ENCODE measurements at regions not wholly inside any gene's neighbourhood (a gene's known extent, or its start where the extent isn't known, plus 50 kb on each side); places are given as distances from the start of the nearest gene placed in this dataset.
A peak's percentile ranks its signal among the peaks of the same experiment; 100 is the strongest.

DNA sequence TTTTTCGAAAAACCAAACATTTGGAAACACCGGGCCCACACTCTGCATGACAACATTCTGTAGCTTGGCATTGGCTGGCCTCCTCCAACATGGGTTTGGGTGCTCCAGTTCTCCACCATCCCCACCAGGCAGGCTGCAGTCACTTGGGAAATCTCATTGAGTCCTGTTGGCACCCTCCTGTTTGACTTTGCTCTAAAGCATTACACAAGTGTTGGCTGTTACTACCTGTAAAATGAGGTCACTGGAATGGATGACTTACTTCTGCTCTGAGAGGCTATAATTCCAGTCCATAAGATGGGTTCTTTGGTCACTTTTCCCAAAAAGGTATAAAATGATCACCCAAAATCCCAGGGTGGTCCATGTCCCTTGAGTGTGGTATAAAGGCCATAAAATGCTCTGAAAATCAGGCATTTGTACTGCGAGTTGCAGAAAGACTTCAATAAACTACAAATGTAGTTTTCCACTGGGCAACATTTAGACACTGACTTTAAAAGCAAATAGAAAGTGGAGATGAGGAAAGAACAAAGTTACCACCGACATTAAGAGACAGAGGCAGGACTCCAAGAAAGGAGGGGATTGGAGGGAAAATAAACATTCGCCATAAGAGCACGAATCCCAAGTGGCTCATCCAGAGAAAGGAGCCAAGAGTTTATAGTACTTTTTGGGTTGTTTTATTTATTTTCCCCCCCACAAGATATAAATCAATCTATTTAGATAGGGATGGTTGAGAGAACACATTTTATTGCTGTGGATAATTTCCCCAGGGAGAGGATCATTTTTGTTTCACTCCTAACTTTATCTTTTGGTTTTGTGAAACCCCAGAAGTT, 295.1 kb downstream of the TLE1 start:
- H3K27me3 ChIP-seq (ENCODE audit: insufficient read depth, poor library complexity, severe bottlenecking) = no peaks in the 10 kb centered on the region
- no peak overlapping the region for H3K4me3 ChIP-seq (ENCODE audit: severe bottlenecking)
- no peaks in the 10 kb centered on the region for H3K9me3 ChIP-seq (ENCODE audit: severe bottlenecking)
- TF ChIP-seq, protein P1, sequence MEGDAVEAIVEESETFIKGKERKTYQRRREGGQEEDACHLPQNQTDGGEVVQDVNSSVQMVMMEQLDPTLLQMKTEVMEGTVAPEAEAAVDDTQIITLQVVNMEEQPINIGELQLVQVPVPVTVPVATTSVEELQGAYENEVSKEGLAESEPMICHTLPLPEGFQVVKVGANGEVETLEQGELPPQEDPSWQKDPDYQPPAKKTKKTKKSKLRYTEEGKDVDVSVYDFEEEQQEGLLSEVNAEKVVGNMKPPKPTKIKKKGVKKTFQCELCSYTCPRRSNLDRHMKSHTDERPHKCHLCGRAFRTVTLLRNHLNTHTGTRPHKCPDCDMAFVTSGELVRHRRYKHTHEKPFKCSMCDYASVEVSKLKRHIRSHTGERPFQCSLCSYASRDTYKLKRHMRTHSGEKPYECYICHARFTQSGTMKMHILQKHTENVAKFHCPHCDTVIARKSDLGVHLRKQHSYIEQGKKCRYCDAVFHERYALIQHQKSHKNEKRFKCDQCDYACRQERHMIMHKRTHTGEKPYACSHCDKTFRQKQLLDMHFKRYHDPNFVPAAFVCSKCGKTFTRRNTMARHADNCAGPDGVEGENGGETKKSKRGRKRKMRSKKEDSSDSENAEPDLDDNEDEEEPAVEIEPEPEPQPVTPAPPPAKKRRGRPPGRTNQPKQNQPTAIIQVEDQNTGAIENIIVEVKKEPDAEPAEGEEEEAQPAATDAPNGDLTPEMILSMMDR (IDR thresholded peaks at IDR 0.05; ENCODE audit: poor library complexity, severe bottlenecking) = no peak
- DNase-seq (ENCODE audit: low spot score) (no peak), ATAC-seq (ENCODE audit: low read depth) (no peak)
- peaks cover 19% of the 10 kb centered on the region for H3K4me1 ChIP-seq (ENCODE audit: insufficient read depth, poor library complexity, severe bottlenecking)
- no peak overlapping the region for H3K27ac ChIP-seq (ENCODE audit: poor library complexity, severe bottlenecking)
- no peaks in the 10 kb centered on the region for H3K36me3 ChIP-seq (ENCODE audit: low read depth)

DNA sequence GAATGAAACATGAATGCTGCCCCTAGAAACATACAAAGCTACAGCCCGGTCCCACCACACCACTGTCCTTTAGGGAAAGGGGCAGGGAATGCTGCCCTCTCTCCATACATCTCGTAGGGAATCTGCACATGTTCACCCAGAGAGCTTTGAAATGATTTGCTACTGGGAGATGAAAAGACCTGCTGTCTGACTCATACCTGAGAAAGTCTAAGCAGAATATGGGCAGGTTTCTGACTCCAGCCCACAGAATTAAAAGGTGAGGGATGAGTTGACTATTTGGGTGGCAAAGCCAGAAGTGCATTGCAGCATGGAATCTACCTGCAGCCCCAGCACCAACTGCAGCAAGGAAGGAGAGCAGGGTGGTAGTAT, 297.9 kb downstream of the TLE1 start:
- peaks cover 29% of the 10 kb centered on the region for H3K4me1 ChIP-seq (ENCODE audit: insufficient read depth, poor library complexity, severe bottlenecking)
- DNase-seq (ENCODE audit: low spot score) = no peak
- no peaks in the 10 kb centered on the region for H3K27me3 ChIP-seq (ENCODE audit: insufficient read depth, poor library complexity, severe bottlenecking)
- no peak for ATAC-seq (ENCODE audit: low read depth)
- TF ChIP-seq, protein P1 (IDR thresholded peaks at IDR 0.05; ENCODE audit: poor library complexity, severe bottlenecking) = no peak
- H3K9me3 ChIP-seq (ENCODE audit: severe bottlenecking) = no peaks in the 10 kb centered on the region
- H3K36me3 ChIP-seq (ENCODE audit: low read depth) = no peaks in the 10 kb centered on the region
- no peak overlapping the region for H3K27ac ChIP-seq (ENCODE audit: poor library complexity, severe bottlenecking)
- H3K4me3 ChIP-seq (ENCODE audit: severe bottlenecking) = no peak overlapping the region

DNA sequence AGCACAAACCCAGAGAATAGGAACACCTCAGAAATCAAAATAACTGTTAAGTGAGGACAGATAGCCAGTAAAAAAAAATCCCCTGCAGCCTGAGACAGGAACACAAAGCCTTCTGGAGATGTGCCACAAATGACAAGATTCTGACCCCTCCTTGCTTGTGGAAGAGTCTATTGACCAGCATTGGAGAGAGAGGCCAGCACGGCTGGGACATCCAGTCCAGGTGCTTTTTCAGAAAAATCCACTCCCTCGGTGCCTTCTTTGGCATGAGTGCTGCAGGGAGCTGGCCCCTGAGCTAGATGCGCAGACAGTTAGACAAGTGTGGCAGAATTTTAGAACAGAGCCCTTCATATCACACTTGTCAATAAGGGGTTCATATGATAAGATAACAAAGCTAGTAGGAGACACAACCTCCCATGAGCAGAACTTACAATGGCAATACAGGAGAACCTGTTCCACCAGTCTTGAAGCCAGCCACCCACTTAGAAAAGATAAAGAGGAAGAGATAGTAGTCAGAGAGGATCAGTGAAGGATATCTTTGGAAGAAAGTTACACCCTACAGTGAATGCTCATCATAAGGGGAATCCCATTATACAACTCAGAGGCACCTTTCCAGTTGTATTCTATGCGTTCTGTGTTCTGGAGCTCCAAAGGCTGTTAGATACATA, 298.4 kb downstream of the TLE1 start:
- ATAC-seq (ENCODE audit: low read depth) (no peak), DNase-seq (ENCODE audit: low spot score) (no peak)
- Histone ChIP-seq H3K4me1 (ENCODE audit: insufficient read depth, poor library complexity, severe bottlenecking) (peaks cover 29% of the 10 kb centered on the region), H3K27ac (ENCODE audit: poor library complexity, severe bottlenecking) (peak overlapping the region; percentile 97), H3K9me3 (ENCODE audit: severe bottlenecking) (no peaks in the 10 kb centered on the region), H3K4me3 (ENCODE audit: severe bottlenecking) (no peak overlapping the region), H3K36me3 (ENCODE audit: low read depth) (no peaks in the 10 kb centered on the region), H3K27me3 (ENCODE audit: insufficient read depth, poor library complexity, severe bottlenecking) (no peaks in the 10 kb centered on the region)
- TF ChIP-seq, protein P1 (IDR thresholded peaks at IDR 0.05; ENCODE audit: poor library complexity, severe bottlenecking) = no peak

- H3K4me1 ChIP-seq (ENCODE audit: insufficient read depth, poor library complexity, severe bottlenecking) = peaks cover 29% of the 10 kb centered on the region
- no peaks in the 10 kb centered on the region for H3K27me3 ChIP-seq (ENCODE audit: insufficient read depth, poor library complexity, severe bottlenecking)
- TF ChIP-seq, protein P1 (IDR thresholded peaks at IDR 0.05; ENCODE audit: poor library complexity, severe bottlenecking) = no peak
- no peaks in the 10 kb centered on the region for H3K9me3 ChIP-seq (ENCODE audit: severe bottlenecking)
- peak; percentile 99 for ATAC-seq (ENCODE audit: low read depth)
- DNase-seq (ENCODE audit: low spot score) = peak; percentile 89
- no peak overlapping the region for H3K4me3 ChIP-seq (ENCODE audit: severe bottlenecking)
- peak overlapping the region; percentile 97 for H3K27ac ChIP-seq (ENCODE audit: poor library complexity, severe bottlenecking)
- H3K36me3 ChIP-seq (ENCODE audit: low read depth) = no peaks in the 10 kb centered on the region
These were observed 299.8 kb downstream of the TLE1 start for GRCh38 chr9:81389569-81389993.

DNA sequence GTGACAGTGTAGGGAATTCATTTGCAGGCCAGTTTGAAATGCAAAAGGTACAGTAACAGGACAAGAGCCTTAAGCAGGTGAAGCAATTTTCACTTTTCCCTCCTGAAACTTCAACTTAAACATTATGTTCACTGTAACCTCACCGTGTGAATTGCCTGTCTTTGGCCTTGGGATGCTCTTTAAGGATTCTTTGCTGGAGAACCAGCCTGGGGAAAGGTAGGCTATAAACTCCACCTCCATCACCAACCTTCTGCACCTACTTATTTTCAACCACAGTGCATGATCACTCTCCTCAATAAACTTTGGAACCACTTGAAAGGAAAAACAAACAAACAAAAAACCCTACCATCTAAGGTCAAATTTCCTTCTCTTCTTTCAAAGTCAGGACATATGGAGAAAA, 300.5 kb downstream of the TLE1 start:
- peak overlapping the region; percentile 97 for H3K27ac ChIP-seq (ENCODE audit: poor library complexity, severe bottlenecking)
- H3K27me3 ChIP-seq (ENCODE audit: insufficient read depth, poor library complexity, severe bottlenecking) = no peaks in the 10 kb centered on the region
- H3K4me3 ChIP-seq (ENCODE audit: severe bottlenecking) = no peak overlapping the region
- DNase-seq (ENCODE audit: low spot score) (no peak), ATAC-seq (ENCODE audit: low read depth) (no peak)
- H3K36me3 ChIP-seq (ENCODE audit: low read depth) = no peaks in the 10 kb centered on the region
- H3K4me1 ChIP-seq (ENCODE audit: insufficient read depth, poor library complexity, severe bottlenecking) = peaks cover 29% of the 10 kb centered on the region
- TF ChIP-seq, protein P1 (IDR thresholded peaks at IDR 0.05; ENCODE audit: poor library complexity, severe bottlenecking) = no peak
- no peaks in the 10 kb centered on the region for H3K9me3 ChIP-seq (ENCODE audit: severe bottlenecking)

All from RWPE2 (cell line).